Stimulated activated memory B cell treated with anti-CD40 and anti-IgM and Interleukin-4, amounts not matched to agents 10 μg/mL and 1 μg/mL and 100 μg/mL, for 72 hours (primary cell): ENCODE measurements at regions not wholly inside any gene's neighbourhood (a gene's known extent, or its start where the extent isn't known, plus 50 kb on each side); places are given as distances from the start of the nearest gene placed in this dataset.
A peak's percentile ranks its signal among the peaks of the same experiment; 100 is the strongest.
"Not testable (repeated sequence)": the region's sequence is repeated elsewhere in the genome, so short reads cannot be mapped to it uniquely, and the experiment has no call there.

ENCODE experiments used
- ATAC-seq: fragments of 150-1000 bp; cut with Tn5 transposase; 2 replicates; pipeline ENCODE4 v1.10.0; 2021
- H3K27ac Mint-ChIP-seq: one replicate; pipeline ENCODE4 v1.8.0; 2022; ENCODE audit warnings: mild to moderate bottlenecking, mixed read lengths
- H3K27me3 Mint-ChIP-seq: one replicate; pipeline ENCODE4 v1.8.0; 2022; ENCODE audit warnings: mixed read lengths
- H3K36me3 Mint-ChIP-seq: one replicate; pipeline ENCODE4 v1.8.0; 2022; ENCODE audit warnings: mixed read lengths
- H3K4me1 Mint-ChIP-seq: one replicate; pipeline ENCODE4 v1.8.0; 2022; ENCODE audit warnings: mixed read lengths
- H3K4me3 Mint-ChIP-seq: one replicate; pipeline ENCODE4 v1.8.0; 2022; ENCODE audit warnings: mild to moderate bottlenecking, moderate library complexity, mixed read lengths
- H3K9me3 Mint-ChIP-seq: one replicate; pipeline ENCODE4 v1.8.0; 2022; ENCODE audit warnings: mixed read lengths

GRCh38 chr4:19030048-19030447 is 1008.5 kb upstream of the LCORL start:
- ATAC-seq, result no peak
- Mint-ChIP-seq H3K27ac (no peak overlapping the region), H3K9me3 (no peaks in the 10 kb centered on the region), H3K4me1 (no peaks in the 10 kb centered on the region), H3K27me3 (no peaks in the 10 kb centered on the region), H3K36me3 (no peaks in the 10 kb centered on the region), H3K4me3 (no peak overlapping the region)

- no peaks in the 10 kb centered on the region for H3K36me3 Mint-ChIP-seq
- H3K27me3 Mint-ChIP-seq, result no peaks in the 10 kb centered on the region
- no peak overlapping the region for H3K4me3 Mint-ChIP-seq
- H3K27ac Mint-ChIP-seq, result no peak overlapping the region
- no peaks in the 10 kb centered on the region for H3K9me3 Mint-ChIP-seq
- no peak for ATAC-seq
- no peaks in the 10 kb centered on the region for H3K4me1 Mint-ChIP-seq
Observed at GRCh38 chr4:19026281-19026680, 1004.7 kb upstream of the LCORL start.

- no peak for ATAC-seq
- H3K4me1 Mint-ChIP-seq, result no peaks in the 10 kb centered on the region
- H3K27ac Mint-ChIP-seq, result no peak overlapping the region
- H3K9me3 Mint-ChIP-seq, result no peaks in the 10 kb centered on the region
- H3K36me3 Mint-ChIP-seq, result no peaks in the 10 kb centered on the region
- H3K27me3 Mint-ChIP-seq, result no peaks in the 10 kb centered on the region
- no peak overlapping the region for H3K4me3 Mint-ChIP-seq
Observed at GRCh38 chr4:19025031-19025430, 1003.5 kb upstream of the LCORL start.

- H3K27ac Mint-ChIP-seq, result no peak overlapping the region
- H3K4me1 Mint-ChIP-seq, result no peaks in the 10 kb centered on the region
- ATAC-seq, result no peak
- H3K9me3 Mint-ChIP-seq, result no peaks in the 10 kb centered on the region
- H3K4me3 Mint-ChIP-seq, result no peak overlapping the region
- no peaks in the 10 kb centered on the region for H3K36me3 Mint-ChIP-seq
- no peaks in the 10 kb centered on the region for H3K27me3 Mint-ChIP-seq
Observed at GRCh38 chr4:19024047-19024446, 1002.5 kb upstream of the LCORL start.

- ATAC-seq, result no peak
- Mint-ChIP-seq H3K27me3 (no peaks in the 10 kb centered on the region), H3K27ac (no peak overlapping the region), H3K36me3 (no peaks in the 10 kb centered on the region), H3K4me3 (no peak overlapping the region), H3K4me1 (no peaks in the 10 kb centered on the region), H3K9me3 (no peaks in the 10 kb centered on the region)
Observed at GRCh38 chr4:19021617-19022016, 1000.1 kb upstream of the LCORL start.

GRCh38 chr4:19016550-19016949 is 995.0 kb upstream of the LCORL start:
- not testable (repeated sequence) for H3K9me3 Mint-ChIP-seq, H3K27me3 Mint-ChIP-seq, H3K36me3 Mint-ChIP-seq, H3K4me3 Mint-ChIP-seq, H3K4me1 Mint-ChIP-seq, H3K27ac Mint-ChIP-seq, ATAC-seq

GRCh38 chr4:19014594-19014993 is 993.0 kb upstream of the LCORL start:
- H3K9me3 Mint-ChIP-seq, result no peaks in the 10 kb centered on the region
- no peaks in the 10 kb centered on the region for H3K36me3 Mint-ChIP-seq
- ATAC-seq, result no peak

GRCh38 chr4:19010761-19011160 is 989.2 kb upstream of the LCORL start:
- Mint-ChIP-seq H3K27me3 (no peaks in the 10 kb centered on the region), H3K9me3 (no peaks in the 10 kb centered on the region), H3K36me3 (no peaks in the 10 kb centered on the region), H3K27ac (no peak overlapping the region), H3K4me1 (no peaks in the 10 kb centered on the region), H3K4me3 (no peak overlapping the region)
- no peak for ATAC-seq

More at GRCh38 chr4:19014594-19014993, 993.0 kb upstream of the LCORL start:
- no peak overlapping the region for H3K4me3 Mint-ChIP-seq
- no peaks in the 10 kb centered on the region for H3K4me1 Mint-ChIP-seq
- H3K27ac Mint-ChIP-seq, result no peak overlapping the region
- H3K27me3 Mint-ChIP-seq, result no peaks in the 10 kb centered on the region

- ATAC-seq, result no peak
- Mint-ChIP-seq H3K36me3 (no peaks in the 10 kb centered on the region), H3K9me3 (no peaks in the 10 kb centered on the region), H3K27me3 (no peaks in the 10 kb centered on the region), H3K27ac (no peak overlapping the region), H3K4me1 (no peaks in the 10 kb centered on the region), H3K4me3 (no peak overlapping the region)
Observed at GRCh38 chr4:19009881-19010280, 988.3 kb upstream of the LCORL start.

GRCh38 chr4:19005211-19005610 is 983.7 kb upstream of the LCORL start:
- no peak for ATAC-seq
- H3K9me3 Mint-ChIP-seq, result no peaks in the 10 kb centered on the region

GRCh38 chr4:19002170-19002569 is 980.6 kb upstream of the LCORL start:
- Mint-ChIP-seq H3K27me3 (no peaks in the 10 kb centered on the region), H3K4me1 (no peaks in the 10 kb centered on the region), H3K27ac (no peak overlapping the region), H3K9me3 (peaks cover 7% of the 10 kb centered on the region), H3K4me3 (no peak overlapping the region), H3K36me3 (no peaks in the 10 kb centered on the region)
- ATAC-seq, result no peak

More at GRCh38 chr4:19005211-19005610, 983.7 kb upstream of the LCORL start:
- Mint-ChIP-seq H3K27ac (no peak overlapping the region), H3K4me1 (no peaks in the 10 kb centered on the region), H3K36me3 (no peaks in the 10 kb centered on the region), H3K27me3 (no peaks in the 10 kb centered on the region), H3K4me3 (no peak overlapping the region)

- Mint-ChIP-seq H3K36me3 (no peaks in the 10 kb centered on the region), H3K4me1 (no peaks in the 10 kb centered on the region), H3K4me3 (no peak overlapping the region), H3K9me3 (peaks cover 18% of the 10 kb centered on the region), H3K27me3 (no peaks in the 10 kb centered on the region), H3K27ac (no peak overlapping the region)
- ATAC-seq, result no peak
Observed at GRCh38 chr4:18999595-18999994, 978.0 kb upstream of the LCORL start.

GRCh38 chr4:18981234-18981615 is 959.7 kb upstream of the LCORL start:
- no peak for ATAC-seq
- Mint-ChIP-seq H3K4me3 (no peak overlapping the region), H3K4me1 (peaks cover 17% of the 10 kb centered on the region)

GRCh38 chr4:18980516-18981233 is 959.1 kb upstream of the LCORL start:
- peak; percentile 91 for ATAC-seq
- H3K27me3 Mint-ChIP-seq, result no peaks in the 10 kb centered on the region
- H3K4me3 Mint-ChIP-seq, result no peak overlapping the region
- peaks cover 15% of the 10 kb centered on the region for H3K9me3 Mint-ChIP-seq
- H3K4me1 Mint-ChIP-seq, result peaks cover 17% of the 10 kb centered on the region
- H3K36me3 Mint-ChIP-seq, result no peaks in the 10 kb centered on the region
- peak overlapping the region; percentile 21 for H3K27ac Mint-ChIP-seq

More at GRCh38 chr4:18981234-18981615, 959.7 kb upstream of the LCORL start:
- no peaks in the 10 kb centered on the region for H3K27me3 Mint-ChIP-seq
- peak overlapping the region; percentile 21 for H3K27ac Mint-ChIP-seq
- H3K9me3 Mint-ChIP-seq, result peaks cover 15% of the 10 kb centered on the region
- no peaks in the 10 kb centered on the region for H3K36me3 Mint-ChIP-seq

- no peak overlapping the region for H3K4me3 Mint-ChIP-seq
- H3K4me1 Mint-ChIP-seq, result peaks cover 13% of the 10 kb centered on the region
- peaks cover 8% of the 10 kb centered on the region for H3K9me3 Mint-ChIP-seq
- ATAC-seq, result no peak
- no peak overlapping the region for H3K27ac Mint-ChIP-seq
- H3K27me3 Mint-ChIP-seq, result no peaks in the 10 kb centered on the region
- no peaks in the 10 kb centered on the region for H3K36me3 Mint-ChIP-seq
Observed at GRCh38 chr4:18976884-18977283, 955.3 kb upstream of the LCORL start.

GRCh38 chr4:18975916-18976808 is 954.6 kb upstream of the LCORL start:
- H3K36me3 Mint-ChIP-seq, result no peaks in the 10 kb centered on the region
- peaks cover 11% of the 10 kb centered on the region for H3K4me1 Mint-ChIP-seq
- no peak overlapping the region for H3K27ac Mint-ChIP-seq
- H3K4me3 Mint-ChIP-seq, result no peak overlapping the region
- peaks cover 8% of the 10 kb centered on the region for H3K9me3 Mint-ChIP-seq
- no peaks in the 10 kb centered on the region for H3K27me3 Mint-ChIP-seq
- no peak for ATAC-seq
